Breast epithelium (tissue), 4 donors: ENCODE measurements at regions not wholly inside any gene's neighbourhood (a gene's known extent, or its start where the extent isn't known, plus 50 kb on each side); places are given as distances from the start of the nearest gene placed in this dataset.

Experiments used
- DNase-seq, 2 donors: peaks; one replicate each; pipeline ENCODE4 v3.0.0-alpha.2; 2019; ENCODE audit warnings: low spot score in 2 of 2
- H3K27ac ChIP-seq, 2 donors: fragments of 200-600 bp; sonication (generic) in 1 of 2; one replicate each; pipeline ENCODE4 v1.5.1; 2016 to 2019; ENCODE audit warnings: mild to moderate bottlenecking in 1 of 2
- H3K27me3 ChIP-seq, 2 donors: fragments of 200-600 bp; sonication (generic) in 1 of 2; one replicate each; pipeline versions ENCODE4 v1.5.1 to v1.6.0; 2017 to 2019; ENCODE audit warnings: control low read depth in 1 of 2, mild to moderate bottlenecking in 1 of 2
- H3K36me3 ChIP-seq: fragments of 200-600 bp; one replicate; pipeline ENCODE4 v1.5.1; 2019
- H3K4me1 ChIP-seq, 2 donors: fragments of 200-600 bp; sonication (generic); one replicate each; pipeline ENCODE4 v1.5.1; 2016 to 2019; ENCODE audit warnings: control low read depth in 1 of 2
- H3K4me3 ChIP-seq, 3 donors: fragments of 200-600 bp; sonication (generic); 1 replicate in 2 of 3; 2 replicates in 1 of 3; pipeline ENCODE4 v1.5.1; 2016 to 2019; ENCODE audit warnings: mild to moderate bottlenecking in 3 of 3, moderate library complexity in 2 of 3
- H3K9me3 ChIP-seq, 2 donors: fragments of 200-600 bp; sonication (generic) in 1 of 2; one replicate each; pipeline ENCODE4 v1.5.1; 2016 to 2019; ENCODE audit warnings: control low read depth in 1 of 2
- CTCF ChIP-seq, 3 donors: fragments of 450-650 bp; IDR thresholded peaks; one replicate each; pipeline ENCODE4 v1.5.1; 2016 to 2017; ENCODE audit warnings: antibody characterized with exemption in 3 of 3, mild to moderate bottlenecking in 3 of 3, moderate library complexity in 3 of 3
- POLR2A ChIP-seq: fragments of 450-650 bp; IDR thresholded peaks from one replicate; pipeline ENCODE4 v1.6.1; 2016; ENCODE audit warnings: antibody characterized with exemption, mild to moderate bottlenecking, moderate library complexity
- POLR2AphosphoS5 ChIP-seq, 3 donors: sonication (generic); formaldehyde crosslinking; IDR thresholded peaks; one replicate each; pipeline ENCODE4 v1.6.1; 2017; ENCODE audit warnings: antibody characterized with exemption in 3 of 3
- intact Hi-C: fragments of 100-400 bp; cut with DNase I; formaldehyde crosslinking; loops from one replicate; pipeline ENCODE4 v1.15.1; 2023; ENCODE audit warnings: low total_unique reads

GRCh38 chr5:1666221-1666620 lies 133.4 kb downstream of the MRPL36 start:
- intact Hi-C loops, result no loop called here
- Histone ChIP-seq H3K9me3 (peaks cover 3 to 20% of the 10 kb centered on the region in 2 donors), H3K4me1 (no peaks in the 10 kb centered on the region), H3K4me3 (no peak overlapping the region), H3K27me3 (peaks cover 0 to 34% of the 10 kb centered on the region in 2 donors), H3K36me3 (no peaks in the 10 kb centered on the region), H3K27ac (no peak overlapping the region)
- no peak for TF ChIP-seq CTCF (IDR thresholded peaks at IDR 0.05)
- TF ChIP-seq POLR2A, result no peak
- no peak for TF ChIP-seq POLR2AphosphoS5 (IDR thresholded peaks at IDR 0.05)
- DNase-seq, result peak in 1 of 2 donors; percentile 13

- Histone ChIP-seq H3K9me3 (peaks cover 3 to 16% of the 10 kb centered on the region in 2 donors), H3K4me3 (no peak overlapping the region), H3K36me3 (no peaks in the 10 kb centered on the region), H3K27ac (no peak overlapping the region), H3K4me1 (no peaks in the 10 kb centered on the region), H3K27me3 (peaks cover 0 to 38% of the 10 kb centered on the region in 2 donors)
- no peak for DNase-seq
- intact Hi-C loops, result no loop called here
- TF ChIP-seq POLR2AphosphoS5 (IDR thresholded peaks at IDR 0.05), result no peak
- TF ChIP-seq CTCF (IDR thresholded peaks at IDR 0.05), result no peak
- no peak for TF ChIP-seq POLR2A
Measured at GRCh38 chr5:1665803-1666202, 133.8 kb downstream of the MRPL36 start.

- peaks cover 3 to 10% of the 10 kb centered on the region in 2 donors for H3K9me3 ChIP-seq
- DNase-seq, result peak in 1 of 2 donors; percentile 7
- TF ChIP-seq POLR2AphosphoS5 (IDR thresholded peaks at IDR 0.05) (no peak), CTCF (IDR thresholded peaks at IDR 0.05) (no peak), POLR2A (no peak)
- H3K4me3 ChIP-seq, result no peak overlapping the region
- intact Hi-C loops, result no loop called here
- H3K4me1 ChIP-seq, result no peaks in the 10 kb centered on the region
- no peaks in the 10 kb centered on the region for H3K36me3 ChIP-seq
- peaks cover 0 to 41% of the 10 kb centered on the region in 2 donors for H3K27me3 ChIP-seq
- no peak overlapping the region for H3K27ac ChIP-seq
Measured at GRCh38 chr5:1665231-1665630, 134.4 kb downstream of the MRPL36 start.

GRCh38 chr5:1663186-1663585 lies 136.5 kb downstream of the MRPL36 start:
- Histone ChIP-seq H3K27me3 (peaks cover 0 to 48% of the 10 kb centered on the region in 2 donors), H3K4me1 (no peaks in the 10 kb centered on the region), H3K9me3 (no peaks in the 10 kb centered on the region), H3K36me3 (no peaks in the 10 kb centered on the region), H3K4me3 (no peak overlapping the region), H3K27ac (no peak overlapping the region)
- peak in 1 of 2 donors; percentile 3 for DNase-seq
- TF ChIP-seq CTCF (IDR thresholded peaks at IDR 0.05), result no peak
- no peak for TF ChIP-seq POLR2AphosphoS5 (IDR thresholded peaks at IDR 0.05)
- TF ChIP-seq POLR2A, result no peak
- intact Hi-C loops, result no loop called here

- no peaks in the 10 kb centered on the region for H3K4me1 ChIP-seq
- no peak overlapping the region for H3K4me3 ChIP-seq
- intact Hi-C loops, result no loop called here
- H3K27me3 ChIP-seq, result peaks cover 0 to 47% of the 10 kb centered on the region in 2 donors
- peak in 1 of 2 donors; percentile 7 for DNase-seq
- TF ChIP-seq CTCF (IDR thresholded peaks at IDR 0.05) (no peak), POLR2AphosphoS5 (IDR thresholded peaks at IDR 0.05) (no peak), POLR2A (no peak)
- H3K36me3 ChIP-seq, result no peaks in the 10 kb centered on the region
- no peaks in the 10 kb centered on the region for H3K9me3 ChIP-seq
- H3K27ac ChIP-seq, result no peak overlapping the region
Measured at GRCh38 chr5:1662559-1663085, 137.0 kb downstream of the MRPL36 start.
